ENCODE measurements at regions not wholly inside any gene's neighbourhood (a gene's known extent, or its start where the extent isn't known, plus 50 kb on each side); places are given as distances from the start of the nearest gene placed in this dataset.

- H3K4me3 Mint-ChIP-seq, result no peak overlapping the region
- 90% methylated on average over 2 of the region's 2 CpGs for WGBS (ENCODE audit: insufficient coverage)
These were observed 753.6 kb upstream of the GCFC2 start for GRCh38 chr2:76464310-76464709.

GRCh38 chr2:76461431-76461830, 750.7 kb upstream of the GCFC2 start:
- Histone ChIP-seq H3K79me2 (ENCODE audit: insufficient read depth, low read length) (no peaks in the 10 kb centered on the region), H3K27me3 (ENCODE audit: control insufficient read depth in 2 of 2, insufficient read depth in 2 of 2, low read length in 2 of 2) (no peaks in the 10 kb centered on the region), H3K4me1 (ENCODE audit: control insufficient read depth in 1 of 2, insufficient read depth in 2 of 2, low read length in 2 of 2) (no peaks in the 10 kb centered on the region), H3K36me3 (replicated peaks in 1 of 2; ENCODE audit: control insufficient read depth in 1 of 2, insufficient read depth in 2 of 2, low read length in 2 of 2) (no peaks in the 10 kb centered on the region), H3K27ac (ENCODE audit: low read depth in 1 of 2, low read length in 2 of 2) (no peak overlapping the region), H2AFZ (ENCODE audit: insufficient read depth, low read depth, low read length, poor library complexity, severe bottlenecking) (no peak overlapping the region), H3K9ac (ENCODE audit: insufficient read depth, low read length, poor library complexity, severe bottlenecking) (no peak overlapping the region), H4K20me1 (ENCODE audit: insufficient read depth, low read length) (no peaks in the 10 kb centered on the region), H3K9me3 (replicated peaks in 1 of 2; ENCODE audit: control insufficient read depth in 1 of 2, insufficient read depth in 1 of 2, low read length in 2 of 2) (no peaks in the 10 kb centered on the region), H3K4me2 (replicated peaks; ENCODE audit: extremely low read depth, low read length, poor library complexity, severe bottlenecking) (no peak overlapping the region), H3K4me3 (replicated peaks in 1 of 3; ENCODE audit: low read depth in 2 of 3, low read length in 3 of 3) (no peak overlapping the region)
- Mint-ChIP-seq H3K4me1 (no peaks in the 10 kb centered on the region), H3K9me3 (peaks cover 0 to 4% (median 0%) of the 10 kb centered on the region in 7 donors), H3K27ac (no peak overlapping the region), H3K36me3 (no peaks in the 10 kb centered on the region), H3K4me3 (no peak overlapping the region), H3K27me3 (ENCODE audit: low read depth in 3 of 3) (no peaks in the 10 kb centered on the region)
- no CpG with 5 or more reads among the region's 4 CpGs for WGBS (ENCODE audit: insufficient coverage)
- no peak for TF ChIP-seq CTCF (IDR thresholded peaks at IDR 0.05)
- DNase-seq, result no peak
- intact Hi-C loops (cut with micrococcal nuclease), result no loop called here

More at GRCh38 chr2:76464310-76464709, 753.6 kb upstream of the GCFC2 start:
- Histone ChIP-seq H3K9me3 (replicated peaks in 1 of 2; ENCODE audit: control insufficient read depth in 1 of 2, insufficient read depth in 1 of 2, low read length in 2 of 2) (no peaks in the 10 kb centered on the region), H3K27ac (ENCODE audit: low read depth in 1 of 2, low read length in 2 of 2) (no peak overlapping the region), H3K9ac (ENCODE audit: insufficient read depth, low read length, poor library complexity, severe bottlenecking) (no peak overlapping the region), H3K27me3 (ENCODE audit: control insufficient read depth in 2 of 2, insufficient read depth in 2 of 2, low read length in 2 of 2) (no peaks in the 10 kb centered on the region), H4K20me1 (ENCODE audit: insufficient read depth, low read length) (no peaks in the 10 kb centered on the region), H3K4me3 (replicated peaks in 1 of 3; ENCODE audit: low read depth in 2 of 3, low read length in 3 of 3) (no peak overlapping the region), H3K79me2 (ENCODE audit: insufficient read depth, low read length) (no peaks in the 10 kb centered on the region), H3K4me1 (ENCODE audit: control insufficient read depth in 1 of 2, insufficient read depth in 2 of 2, low read length in 2 of 2) (no peaks in the 10 kb centered on the region), H2AFZ (ENCODE audit: insufficient read depth, low read depth, low read length, poor library complexity, severe bottlenecking) (no peak overlapping the region), H3K4me2 (replicated peaks; ENCODE audit: extremely low read depth, low read length, poor library complexity, severe bottlenecking) (no peak overlapping the region), H3K36me3 (replicated peaks in 1 of 2; ENCODE audit: control insufficient read depth in 1 of 2, insufficient read depth in 2 of 2, low read length in 2 of 2) (no peaks in the 10 kb centered on the region)
- no peak for TF ChIP-seq CTCF (IDR thresholded peaks at IDR 0.05)
- no peaks in the 10 kb centered on the region for H3K36me3 Mint-ChIP-seq
- no peaks in the 10 kb centered on the region for H3K4me1 Mint-ChIP-seq
- no peak overlapping the region for H3K27ac Mint-ChIP-seq
- intact Hi-C loops (cut with micrococcal nuclease), result no loop called here
- no peak for DNase-seq
- H3K27me3 Mint-ChIP-seq (ENCODE audit: low read depth in 3 of 3), result no peaks in the 10 kb centered on the region
- peaks cover 0 to 4% (median 0%) of the 10 kb centered on the region in 7 donors for H3K9me3 Mint-ChIP-seq
